Keratinocyte (primary cell): ENCODE measurements at regions not wholly inside any gene's neighbourhood (a gene's known extent, or its start where the extent isn't known, plus 50 kb on each side); places are given as distances from the start of the nearest gene placed in this dataset.

Experiments
- DNase-seq: peaks from one replicate; pipeline ENCODE4 v3.0.0-alpha.2; 2011; ENCODE audit warnings: low read depth, missing footprints, low spot score
- FAIRE-seq: peaks from 2 replicates; lab custom pipeline; 2011; peaks lifted over from hg19 to GRCh38; lab: Jason Lieb, UNC
- H2AFZ ChIP-seq: 2 replicates; pipeline ENCODE4 v1.6.0; 2012; ENCODE audit warnings: low read length, control low read depth, inconsistent platforms; ENCODE audit not compliant: control insufficient read depth
- H3K27ac ChIP-seq: 2 replicates; pipeline ENCODE4 v1.5.1; 2011; ENCODE audit warnings: low read length; ENCODE audit not compliant: control insufficient read depth, insufficient read depth
- H3K27me3 ChIP-seq: 3 replicates; pipeline ENCODE4 v1.6.0; 2011; ENCODE audit warnings: low read length; ENCODE audit not compliant: control insufficient read depth, insufficient read depth; ENCODE audit errors: extremely low read depth
- H3K36me3 ChIP-seq, 2 experiments: 2 replicates in 1 of 2; 3 replicates in 1 of 2; pipeline ENCODE4 v1.5.1; 2011; ENCODE audit warnings: low read length in 2 of 2, mild to moderate bottlenecking in 1 of 2; ENCODE audit not compliant: control insufficient read depth in 2 of 2, insufficient read depth in 2 of 2; ENCODE audit errors: extremely low read depth in 1 of 2
- H3K4me1 ChIP-seq: 3 replicates; pipeline ENCODE4 v1.5.1; 2011; ENCODE audit warnings: low read length; ENCODE audit not compliant: control insufficient read depth, insufficient read depth; ENCODE audit errors: extremely low read depth
- H3K4me2 ChIP-seq: 3 replicates; pipeline ENCODE4 v1.6.0; 2011; ENCODE audit warnings: low read depth, low read length; ENCODE audit not compliant: control insufficient read depth, insufficient read depth; ENCODE audit errors: extremely low read depth
- H3K4me3 ChIP-seq, 3 experiments: fragments of 200-600 bp in 1 of 3; sonication (generic) in 1 of 3; 2 replicates in 2 of 3; 3 replicates in 1 of 3; pipeline ENCODE4 v1.5.1; 2011 to 2016; ENCODE audit warnings: low read length in 3 of 3, mild to moderate bottlenecking in 3 of 3, control low read depth in 2 of 3, inconsistent platforms in 1 of 3, low read depth in 1 of 3, mixed read lengths in 1 of 3, mixed run types in 1 of 3, moderate library complexity in 1 of 3; ENCODE audit not compliant: control insufficient read depth in 2 of 3, insufficient read depth in 2 of 3; ENCODE audit errors: extremely low read depth in 1 of 3
- H3K79me2 ChIP-seq: 2 replicates; pipeline ENCODE4 v1.6.0; 2012; ENCODE audit warnings: low read length; ENCODE audit not compliant: control insufficient read depth, insufficient read depth
- H3K9ac ChIP-seq: 3 replicates; pipeline ENCODE4 v1.6.0; 2011; ENCODE audit warnings: low read length; ENCODE audit not compliant: control insufficient read depth, insufficient read depth; ENCODE audit errors: extremely low read depth
- H3K9me1 ChIP-seq: 3 replicates; pipeline ENCODE4 v1.6.0; 2011; ENCODE audit warnings: low read length; ENCODE audit not compliant: control insufficient read depth, insufficient read depth; ENCODE audit errors: extremely low read depth
- H3K9me3 ChIP-seq: 2 replicates; pipeline ENCODE4 v1.5.1; 2012; ENCODE audit warnings: low read depth, low read length; ENCODE audit not compliant: control insufficient read depth
- H4K20me1 ChIP-seq: 3 replicates; pipeline ENCODE4 v1.6.0; 2011; ENCODE audit warnings: low read length; ENCODE audit not compliant: control insufficient read depth, insufficient read depth; ENCODE audit errors: extremely low read depth
- CTCF ChIP-seq, 3 experiments: IDR thresholded peaks in 1 of 3; conservative IDR thresholded peaks in 1 of 3; optimal IDR thresholded peaks in 1 of 3; 2 replicates in 2 of 3; 3 replicates in 1 of 3; pipeline versions ENCODE3 to v1.5.1; 2011; ENCODE audit warnings: low read length in 3 of 3, mild to moderate bottlenecking in 3 of 3, moderate library complexity in 2 of 3, control low read depth in 1 of 3, inconsistent platforms in 1 of 3; ENCODE audit not compliant: insufficient read depth in 2 of 3; ENCODE audit errors: extremely low read depth in 1 of 3
- EZH2 ChIP-seq: IDR thresholded peaks from one replicate; pipeline ENCODE4 v1.6.1; 2012; ENCODE audit warnings: inconsistent platforms, mild to moderate bottlenecking, low read length, moderate library complexity
- dilution Hi-C: fragments of 300-500 bp; cut with MboI; formaldehyde crosslinking; loops from one replicate; pipeline ENCODE4 v1.7.0; 2020; ENCODE audit warnings: low sequenced_read_pairs; ENCODE audit not compliant: extremely low pct_ligation_motif_present

GRCh38 chr14:87600240-87600639, 392.7 kb downstream of the GALC start:
- no peaks in the 10 kb centered on the region for H4K20me1 ChIP-seq
- DNase-seq (no peak), FAIRE-seq (no peak)
- no peak overlapping the region for H3K27ac ChIP-seq
- no peaks in the 10 kb centered on the region for H3K4me1 ChIP-seq
- no peaks in the 10 kb centered on the region for H3K79me2 ChIP-seq
- no peaks in the 10 kb centered on the region for H3K9me3 ChIP-seq
- no peak overlapping the region for H2AFZ ChIP-seq
- H3K4me2 ChIP-seq = no peak overlapping the region
- no peaks in the 10 kb centered on the region for H3K36me3 ChIP-seq
- TF ChIP-seq EZH2 (no peak), CTCF (optimal IDR thresholded peaks at IDR 0.05 in 1 of 3, IDR thresholded peaks at IDR 0.05 in 1 of 3, conservative IDR thresholded peaks at IDR 0.05 in 1 of 3; ENCODE audit: extremely low read depth in 1 of 3, insufficient read depth in 2 of 3, low read length in 3 of 3) (no peak)
- no peaks in the 10 kb centered on the region for H3K9me1 ChIP-seq
- dilution Hi-C loops = no loop called here
- H3K4me3 ChIP-seq = no peak overlapping the region
- H3K27me3 ChIP-seq = no peaks in the 10 kb centered on the region
- no peak overlapping the region for H3K9ac ChIP-seq

- DNase-seq = no peak
- no peak for FAIRE-seq
- Histone ChIP-seq H3K9me3 (no peaks in the 10 kb centered on the region), H3K79me2 (no peaks in the 10 kb centered on the region), H3K27ac (no peak overlapping the region), H3K36me3 (no peaks in the 10 kb centered on the region), H2AFZ (no peak overlapping the region), H3K9ac (no peak overlapping the region), H3K4me2 (no peak overlapping the region), H3K9me1 (no peaks in the 10 kb centered on the region), H3K27me3 (no peaks in the 10 kb centered on the region), H4K20me1 (no peaks in the 10 kb centered on the region), H3K4me1 (no peaks in the 10 kb centered on the region), H3K4me3 (no peak overlapping the region)
- no peak for TF ChIP-seq CTCF (optimal IDR thresholded peaks at IDR 0.05 in 1 of 3, IDR thresholded peaks at IDR 0.05 in 1 of 3, conservative IDR thresholded peaks at IDR 0.05 in 1 of 3; ENCODE audit: extremely low read depth in 1 of 3, insufficient read depth in 2 of 3, low read length in 3 of 3)
- TF ChIP-seq EZH2 = no peak
- dilution Hi-C loops = no loop called here
These were observed 411.7 kb downstream of the GALC start for GRCh38 chr14:87581298-87581697.
